Activated naive CD4-positive, alpha-beta T cell treated with anti-CD3 and anti-CD28 coated beads, Interleukin-2, amount 50 U/mL, for 72 hours (primary cell): ENCODE measurements at regions not wholly inside any gene's neighbourhood (a gene's known extent, or its start where the extent isn't known, plus 50 kb on each side); places are given as distances from the start of the nearest gene placed in this dataset.

Experiments used
- ATAC-seq, 2 donors: fragments of 150-1000 bp; cut with Tn5 transposase; 2 replicates each; pipeline ENCODE4 v1.10.0; 2021; ENCODE audit warnings: mild to moderate bottlenecking in 2 of 2, moderate library complexity in 2 of 2
- DNase-seq, 2 donors: peaks; one replicate each; pipeline ENCODE4 v3.0.0; 2021 to 2022; ENCODE audit warnings: low spot score in 2 of 2
- H3K27ac Mint-ChIP-seq, 2 donors: one replicate each; pipeline ENCODE4 v1.8.0; 2022; ENCODE audit warnings: mild to moderate bottlenecking in 2 of 2, mixed read lengths in 2 of 2
- H3K36me3 Mint-ChIP-seq, 2 donors: one replicate each; pipeline ENCODE4 v1.8.0; 2022; ENCODE audit warnings: mixed read lengths in 2 of 2
- H3K9me3 Mint-ChIP-seq, 2 donors: one replicate each; pipeline ENCODE4 v1.8.0; 2022; ENCODE audit warnings: mixed read lengths in 2 of 2

DNA sequence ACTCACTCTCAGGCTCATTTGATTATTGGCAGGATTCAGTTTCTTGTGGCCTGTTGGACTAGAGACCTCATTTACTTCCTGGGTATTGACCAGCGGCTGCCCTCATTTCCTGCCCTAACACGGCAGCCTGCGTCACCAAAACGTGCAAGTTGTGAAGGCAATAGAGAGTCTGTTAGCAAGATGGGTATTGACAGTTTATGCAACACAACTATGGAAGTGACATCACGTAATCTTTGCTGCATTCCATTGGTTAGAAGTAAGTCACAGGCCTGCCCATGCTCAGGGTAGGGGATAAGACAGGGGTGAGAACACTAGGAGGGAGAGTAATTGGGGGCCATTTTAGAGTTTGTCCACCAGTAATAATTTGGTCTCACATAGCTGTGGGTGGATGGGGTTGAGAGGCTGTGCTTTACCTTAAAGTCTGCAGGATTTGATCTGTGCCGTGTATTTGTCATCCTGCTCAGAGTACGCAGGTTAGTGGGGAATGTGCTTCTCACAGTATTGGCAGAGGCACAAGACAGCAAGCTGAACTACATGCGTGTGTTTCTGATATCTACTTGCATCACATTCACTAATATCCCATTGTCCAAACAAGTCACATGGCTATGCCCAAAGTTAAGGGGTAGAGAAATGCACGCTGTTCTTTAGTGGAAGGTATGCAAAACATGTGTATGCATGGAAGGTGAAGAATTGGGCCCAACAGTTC, 83.3 kb downstream of the EDEM1 start:
- Mint-ChIP-seq H3K27ac (no peak overlapping the region), H3K36me3 (no peaks in the 10 kb centered on the region), H3K9me3 (no peaks in the 10 kb centered on the region)
- ATAC-seq (no peak), DNase-seq (no peak)

DNA sequence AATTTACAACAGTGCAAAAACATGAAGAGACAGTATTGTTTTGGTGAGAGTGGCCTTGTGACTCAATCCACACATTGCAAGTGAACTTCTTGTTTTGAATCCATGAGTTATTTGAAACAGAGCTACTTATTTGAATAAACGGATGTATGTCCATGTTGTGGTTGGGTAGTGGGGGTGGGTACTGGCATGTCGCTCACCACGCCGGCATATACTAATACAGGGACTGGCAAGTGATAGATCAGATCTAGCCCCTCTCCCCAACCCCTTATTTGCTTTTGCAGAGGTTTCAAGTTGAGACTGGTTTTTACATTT, 83.8 kb downstream of the EDEM1 start:
- Mint-ChIP-seq H3K9me3 (no peaks in the 10 kb centered on the region), H3K36me3 (no peaks in the 10 kb centered on the region), H3K27ac (no peak overlapping the region)
- peak in 1 of 2 donors; percentile 28 for ATAC-seq
- no peak for DNase-seq

DNA sequence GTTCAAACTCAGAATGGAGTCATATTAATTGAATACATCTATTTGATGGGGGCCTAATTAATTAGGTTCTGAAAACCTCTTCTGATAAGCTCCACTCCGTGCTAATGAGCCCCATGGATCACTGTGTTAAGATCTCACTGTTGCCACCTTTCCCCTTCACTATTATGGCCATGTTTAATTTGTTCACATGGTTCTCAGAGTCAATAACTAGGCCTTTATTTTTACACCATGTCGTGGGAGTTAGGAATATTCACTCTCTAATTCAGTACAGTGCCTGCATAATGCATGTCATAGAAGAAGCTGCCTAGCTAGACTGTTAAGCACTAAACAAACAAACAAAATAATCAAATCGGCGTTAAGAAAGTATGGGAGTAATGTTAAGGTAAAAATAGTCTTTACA, 84.9 kb downstream of the EDEM1 start:
- Mint-ChIP-seq H3K9me3 (no peaks in the 10 kb centered on the region), H3K27ac (no peak overlapping the region), H3K36me3 (no peaks in the 10 kb centered on the region)
- ATAC-seq (no peak), DNase-seq (no peak)

DNA sequence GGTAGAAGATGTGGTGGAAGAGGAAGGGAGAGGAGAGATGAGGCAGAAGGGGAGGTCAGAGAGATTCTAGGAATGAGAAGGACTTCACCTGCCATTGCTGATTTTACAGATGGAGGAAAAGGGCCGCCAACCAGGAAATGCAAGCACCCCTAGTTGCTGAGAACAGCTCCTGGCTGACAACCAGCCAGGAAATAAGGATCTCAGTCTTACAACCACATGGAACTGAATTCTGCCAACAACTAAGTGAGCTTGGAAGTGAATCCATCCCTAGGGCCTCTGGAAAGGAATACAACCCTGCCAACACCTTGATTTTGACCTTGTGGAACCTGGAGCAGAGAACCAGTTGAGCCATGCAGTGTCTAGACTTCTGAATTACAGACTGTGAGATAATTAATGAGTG, 86.6 kb downstream of the EDEM1 start:
- no peaks in the 10 kb centered on the region for H3K9me3 Mint-ChIP-seq
- ATAC-seq (no peak), DNase-seq (no peak)
- peaks cover 0 to under 1% of the 10 kb centered on the region in 2 donors for H3K36me3 Mint-ChIP-seq
- no peak overlapping the region for H3K27ac Mint-ChIP-seq

DNA sequence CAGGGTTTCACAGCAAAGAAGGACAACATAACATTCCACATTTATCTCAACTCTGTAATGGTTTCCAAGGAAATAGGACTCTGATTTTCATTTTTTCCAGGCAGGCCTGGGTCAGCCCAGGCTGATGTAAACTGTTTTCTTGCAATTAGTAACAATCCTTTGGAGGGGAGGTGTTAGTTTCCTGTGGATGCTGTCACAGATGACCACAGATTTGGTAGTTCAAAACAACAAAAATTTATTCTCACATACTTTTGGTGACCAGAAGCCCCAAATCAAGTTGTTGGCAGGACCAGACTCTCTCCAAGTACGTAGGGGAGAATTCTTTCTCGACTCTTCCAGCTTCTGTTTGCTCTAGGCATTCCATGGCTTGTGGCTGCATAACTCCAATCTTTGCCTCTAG, 88.0 kb downstream of the EDEM1 start:
- H3K36me3 Mint-ChIP-seq = peaks cover 0 to 5% of the 10 kb centered on the region in 2 donors
- DNase-seq (no peak), ATAC-seq (no peak)
- H3K27ac Mint-ChIP-seq = no peak overlapping the region
- no peaks in the 10 kb centered on the region for H3K9me3 Mint-ChIP-seq

DNA sequence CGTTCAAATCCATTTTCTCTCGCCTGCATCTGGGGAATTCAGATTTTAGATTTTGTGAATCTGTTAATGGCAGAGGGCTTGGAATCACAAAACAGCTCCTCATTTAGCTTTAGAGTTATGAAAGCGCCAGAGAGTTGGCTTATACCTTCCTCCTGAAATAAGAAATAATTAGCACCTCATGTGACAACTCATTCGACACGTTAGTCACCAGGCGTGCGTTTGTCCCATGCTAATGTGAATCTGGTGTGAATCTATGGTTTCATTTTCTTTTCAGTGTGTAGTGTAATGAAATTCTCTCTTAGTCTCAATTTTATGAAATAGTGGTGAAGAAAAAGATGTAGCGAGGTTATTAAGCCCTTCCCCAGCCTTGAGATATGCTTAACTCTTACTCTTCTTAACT, 89.4 kb downstream of the EDEM1 start:
- no peak overlapping the region for H3K27ac Mint-ChIP-seq
- H3K36me3 Mint-ChIP-seq = peaks cover 0 to 5% of the 10 kb centered on the region in 2 donors
- no peak for DNase-seq
- no peak for ATAC-seq
- peaks cover under 1 to 4% of the 10 kb centered on the region in 2 donors for H3K9me3 Mint-ChIP-seq

DNA sequence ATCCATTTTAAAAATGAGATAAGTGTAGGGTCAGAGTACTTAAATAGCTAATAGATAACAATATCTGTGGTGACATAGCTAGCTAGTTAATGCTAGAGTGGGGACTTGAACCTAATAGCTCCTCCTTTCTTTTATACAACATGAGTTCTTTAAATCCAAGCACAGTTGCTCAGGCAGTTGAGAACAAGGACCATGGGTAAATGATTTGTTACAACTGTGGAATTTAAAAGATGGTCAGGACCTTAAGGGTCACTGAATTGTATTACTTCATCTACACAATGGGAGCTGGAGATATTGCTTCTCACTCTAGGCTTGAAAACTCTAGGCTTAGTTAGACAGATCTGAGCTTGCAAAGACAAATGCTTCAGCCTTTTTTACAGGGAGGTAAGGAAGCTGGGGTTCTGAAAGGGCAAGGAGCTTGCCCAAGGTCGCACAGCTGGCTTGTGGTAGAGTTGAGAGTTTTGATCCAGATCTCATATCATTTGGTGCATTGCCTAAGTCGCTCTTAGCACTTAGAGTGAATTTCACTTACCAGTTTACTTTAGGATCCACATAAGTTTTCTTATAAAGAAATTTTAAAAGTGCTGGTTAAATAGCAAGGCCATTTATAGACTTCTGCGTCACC, 90.2 kb downstream of the EDEM1 start:
- peaks cover 0 to 5% of the 10 kb centered on the region in 2 donors for H3K36me3 Mint-ChIP-seq
- ATAC-seq (no peak), DNase-seq (no peak)
- peaks cover 4 to 5% of the 10 kb centered on the region in 2 donors for H3K9me3 Mint-ChIP-seq
- H3K27ac Mint-ChIP-seq = no peak overlapping the region

DNA sequence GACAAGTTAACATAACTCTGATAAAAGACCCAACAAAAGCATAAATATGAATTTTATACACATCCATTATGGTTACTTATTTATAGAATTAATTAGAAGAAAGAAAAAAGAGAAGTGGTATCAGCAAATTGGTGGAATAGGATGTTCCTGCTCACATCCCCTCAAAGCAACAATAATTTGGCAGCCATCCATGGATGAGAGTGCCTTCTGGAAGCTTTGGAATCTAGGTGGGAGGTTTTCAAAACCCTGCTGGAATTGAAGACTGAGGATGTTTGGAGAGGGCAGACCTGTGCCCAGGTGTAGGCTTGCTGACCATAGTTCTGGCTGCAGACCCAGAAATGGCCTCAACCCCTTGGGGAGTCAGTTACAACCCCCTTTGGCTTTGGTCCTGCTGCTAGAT, 91.2 kb downstream of the EDEM1 start:
- Mint-ChIP-seq H3K27ac (no peak overlapping the region), H3K9me3 (peaks cover 4 to 5% of the 10 kb centered on the region in 2 donors), H3K36me3 (peaks cover 0 to 5% of the 10 kb centered on the region in 2 donors)
- no peak for DNase-seq
- no peak for ATAC-seq

DNA sequence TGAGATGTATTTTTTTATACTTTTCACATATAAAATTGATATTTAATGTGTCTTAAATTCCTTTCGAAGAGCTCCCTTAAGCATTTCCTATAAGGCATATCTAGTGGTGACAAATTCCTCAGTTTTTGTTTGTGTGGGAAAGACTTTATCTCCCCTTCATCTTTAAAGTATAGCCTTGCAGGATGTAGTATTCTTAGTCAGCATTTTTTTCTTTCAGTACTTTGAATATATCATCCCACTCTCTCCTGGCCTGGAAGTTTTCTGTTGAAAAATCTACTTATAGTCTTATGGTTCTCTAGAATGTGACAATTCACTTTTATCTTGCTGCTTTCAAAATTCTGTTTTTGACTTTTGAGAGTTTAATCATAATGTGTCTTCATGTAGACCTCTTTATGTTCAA, 95.2 kb downstream of the EDEM1 start:
- no peak for ATAC-seq
- H3K9me3 Mint-ChIP-seq = peaks cover 8 to 12% of the 10 kb centered on the region in 2 donors
- no peak for DNase-seq
- no peak overlapping the region for H3K27ac Mint-ChIP-seq
- peaks cover under 1 to 5% of the 10 kb centered on the region in 2 donors for H3K36me3 Mint-ChIP-seq

DNA sequence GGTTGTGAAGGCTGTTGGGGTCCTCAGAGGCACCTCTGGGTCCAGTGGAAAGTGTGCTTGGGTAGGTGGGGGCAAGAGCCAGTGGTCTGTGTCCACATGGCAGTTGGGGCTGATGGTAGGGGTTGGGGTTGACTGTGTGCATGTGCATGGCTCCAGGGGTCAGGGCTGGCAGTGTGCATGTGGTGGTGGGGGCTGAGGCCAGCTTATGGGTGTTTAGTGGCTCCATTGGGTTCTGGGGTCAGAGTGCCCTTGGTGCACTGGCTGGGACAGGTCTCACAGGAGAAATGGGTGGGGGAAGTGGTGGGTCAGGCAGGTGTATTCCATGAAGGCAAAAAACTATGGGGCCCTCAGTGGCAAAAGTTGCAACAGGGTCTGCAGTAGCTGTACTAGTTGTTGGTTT, 97.9 kb downstream of the EDEM1 start:
- H3K27ac Mint-ChIP-seq = peak overlapping the region in 1 of 2 donors; percentile 52
- DNase-seq (no peak), ATAC-seq (no peak)
- peaks cover 8 to 23% of the 10 kb centered on the region in 2 donors for H3K9me3 Mint-ChIP-seq
- peaks cover 0 to 13% of the 10 kb centered on the region in 2 donors for H3K36me3 Mint-ChIP-seq

DNA sequence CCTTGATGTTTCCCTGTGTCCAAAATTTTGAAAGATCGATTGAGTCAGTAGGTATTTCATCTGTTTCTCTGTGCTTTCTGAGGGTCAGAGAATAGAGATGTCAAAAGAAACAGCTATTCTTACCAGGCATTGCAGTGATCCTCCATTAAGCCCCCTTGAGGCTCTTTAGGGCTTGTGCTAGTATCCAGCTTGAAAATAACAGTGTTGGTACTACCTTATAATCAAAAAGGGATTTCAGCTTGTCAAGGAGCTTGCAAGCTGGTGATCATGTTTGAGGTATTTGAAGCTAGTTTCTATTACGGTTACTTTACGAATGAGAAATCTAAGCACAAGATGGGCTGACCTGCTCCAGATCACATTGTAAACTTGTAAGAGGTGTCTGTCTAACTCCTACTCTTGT, 103.4 kb downstream of the EDEM1 start:
- DNase-seq = no peak
- Mint-ChIP-seq H3K9me3 (peaks cover 0 to 16% of the 10 kb centered on the region in 2 donors), H3K36me3 (peaks cover 0 to 13% of the 10 kb centered on the region in 2 donors), H3K27ac (no peak overlapping the region)
- ATAC-seq = no peak

DNA sequence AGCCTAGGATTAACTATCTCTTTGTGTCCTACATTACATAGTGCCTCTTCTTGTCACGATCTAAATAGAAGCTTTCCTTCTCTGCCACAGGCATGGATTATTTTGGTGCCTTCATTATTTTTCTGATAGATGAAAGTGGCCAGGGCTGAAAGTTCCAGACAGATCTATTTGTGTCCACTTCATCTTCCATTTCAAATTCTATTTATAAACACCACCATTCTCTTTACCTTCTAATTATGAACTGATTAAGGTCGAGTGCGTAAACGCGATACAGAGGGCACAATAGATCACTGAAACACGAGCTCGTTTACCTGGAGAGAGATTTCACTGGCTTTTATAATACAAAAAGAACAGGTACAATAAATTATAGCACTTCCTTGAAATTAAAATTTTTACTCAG, 105.0 kb downstream of the EDEM1 start:
- peaks cover 0 to 16% of the 10 kb centered on the region in 2 donors for H3K9me3 Mint-ChIP-seq
- DNase-seq (no peak), ATAC-seq (no peak)
- H3K36me3 Mint-ChIP-seq = peaks cover 0 to 13% of the 10 kb centered on the region in 2 donors
- no peak overlapping the region for H3K27ac Mint-ChIP-seq

DNA sequence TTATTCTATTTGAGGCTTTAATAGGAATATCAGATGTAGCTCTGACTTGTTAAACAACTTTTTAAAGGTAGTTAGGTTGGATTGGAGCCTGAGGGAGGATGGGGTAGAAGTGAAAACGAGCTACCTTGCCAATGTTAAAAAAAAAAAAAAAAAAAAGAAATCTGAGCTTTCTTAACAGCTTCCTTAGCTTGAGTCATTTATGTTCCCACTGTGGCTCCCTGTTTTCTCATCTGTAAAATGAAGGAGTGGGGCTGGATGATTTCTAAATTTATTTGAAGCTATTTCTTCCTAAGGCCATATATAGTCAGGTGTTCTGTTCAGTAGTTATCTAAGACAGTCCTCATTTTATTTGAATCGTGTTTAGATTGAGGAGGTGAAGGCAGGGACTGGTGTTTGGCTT, 105.7 kb downstream of the EDEM1 start:
- ATAC-seq (no peak), DNase-seq (no peak)
- Mint-ChIP-seq H3K27ac (no peak overlapping the region), H3K36me3 (peaks cover 0 to 7% of the 10 kb centered on the region in 2 donors), H3K9me3 (peaks cover 0 to 10% of the 10 kb centered on the region in 2 donors)

DNA sequence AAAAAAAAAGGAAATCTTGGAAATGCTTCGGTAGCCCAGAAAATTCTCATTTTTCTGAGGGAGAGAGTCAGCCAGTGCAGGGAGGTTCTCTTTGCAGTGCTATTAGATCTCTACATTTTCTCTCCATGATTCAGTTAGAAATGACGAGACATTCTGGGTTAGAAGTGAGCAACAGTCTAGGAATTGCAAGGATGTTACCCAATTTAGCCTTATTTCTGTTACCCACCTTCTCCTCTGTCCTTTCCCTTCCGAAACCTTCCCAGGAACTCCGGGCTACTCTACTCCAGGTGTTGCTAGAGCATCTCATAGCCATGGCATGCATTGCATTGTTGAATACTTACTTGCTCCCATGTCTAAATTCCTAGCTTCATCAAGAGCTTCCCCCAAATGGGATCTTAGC, 106.8 kb downstream of the EDEM1 start:
- H3K36me3 Mint-ChIP-seq = no peaks in the 10 kb centered on the region
- ATAC-seq = no peak
- no peak overlapping the region for H3K27ac Mint-ChIP-seq
- DNase-seq = no peak
- H3K9me3 Mint-ChIP-seq = peaks cover 0 to 5% of the 10 kb centered on the region in 2 donors

DNA sequence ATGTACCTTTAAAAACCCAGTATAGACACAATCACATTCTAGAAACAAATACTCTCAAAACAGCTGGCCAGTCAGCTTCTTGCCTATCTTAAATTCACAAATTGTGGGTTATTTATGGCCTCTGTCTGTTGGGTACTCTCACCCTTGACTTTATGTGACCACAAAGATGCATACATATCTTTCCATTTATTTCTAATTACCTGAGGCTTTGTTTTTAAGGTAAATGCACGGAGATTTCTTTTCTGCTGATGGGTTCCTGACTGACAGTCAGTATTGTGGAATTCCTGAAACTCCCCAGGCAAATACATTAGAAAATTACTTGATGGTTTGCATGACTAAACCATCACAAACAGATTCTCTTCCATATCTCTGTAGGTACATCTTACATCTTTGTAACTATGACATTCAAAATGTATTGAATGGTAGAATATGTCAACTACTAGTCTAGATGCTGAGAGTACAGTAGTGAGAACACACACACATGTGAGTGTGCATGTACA, 107.7 kb downstream of the EDEM1 start:
- DNase-seq (no peak), ATAC-seq (no peak)
- Mint-ChIP-seq H3K9me3 (peaks cover 0 to 5% of the 10 kb centered on the region in 2 donors), H3K27ac (no peak overlapping the region), H3K36me3 (no peaks in the 10 kb centered on the region)

DNA sequence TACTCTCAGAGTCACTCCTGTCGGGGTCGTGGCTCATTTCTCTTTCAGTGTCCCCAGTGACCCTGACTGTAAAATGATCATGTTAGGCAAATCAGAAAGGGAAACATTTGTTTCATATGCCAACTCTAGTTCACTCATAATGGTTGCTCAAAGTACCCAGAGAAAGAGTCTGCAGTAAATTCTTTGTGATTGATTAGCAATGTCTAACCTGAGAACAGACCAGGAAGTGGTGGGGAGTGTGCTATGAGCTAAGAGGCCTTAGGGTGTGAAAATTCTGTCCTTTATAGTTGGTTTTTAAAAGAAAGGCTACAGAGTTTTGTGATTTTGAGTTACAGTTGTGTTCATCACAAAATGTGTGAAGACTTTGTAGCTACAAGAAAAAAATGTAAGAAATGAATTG, 108.9 kb downstream of the EDEM1 start:
- DNase-seq = no peak
- H3K27ac Mint-ChIP-seq = no peak overlapping the region
- H3K9me3 Mint-ChIP-seq = peaks cover 0 to 5% of the 10 kb centered on the region in 2 donors
- no peaks in the 10 kb centered on the region for H3K36me3 Mint-ChIP-seq
- ATAC-seq = peak; percentile 39 to 72

DNA sequence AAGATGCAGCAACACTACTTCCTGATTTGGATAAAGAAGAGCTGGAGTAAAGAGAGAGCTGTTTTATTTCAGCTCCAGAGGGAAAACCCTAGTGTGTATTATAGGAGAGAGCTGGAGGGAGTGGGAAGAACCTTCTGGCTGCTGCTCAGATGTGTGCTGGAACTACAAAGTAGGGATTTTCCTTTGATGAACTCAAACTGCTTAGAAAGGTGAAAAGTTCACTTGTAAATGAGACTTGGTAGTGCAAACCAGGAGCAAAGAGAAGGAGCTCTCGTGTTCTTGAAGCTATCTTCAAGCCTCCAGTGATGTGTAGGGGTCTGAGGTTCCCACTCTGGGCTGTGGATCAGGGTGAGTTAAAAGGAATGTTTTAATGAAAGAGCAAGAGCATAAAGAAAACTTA, 110.4 kb downstream of the EDEM1 start:
- no peak for DNase-seq
- ATAC-seq = no peak
- Mint-ChIP-seq H3K27ac (peak overlapping the region in 1 of 2 donors; percentile 38), H3K36me3 (no peaks in the 10 kb centered on the region), H3K9me3 (peaks cover 0 to 5% of the 10 kb centered on the region in 2 donors)

DNA sequence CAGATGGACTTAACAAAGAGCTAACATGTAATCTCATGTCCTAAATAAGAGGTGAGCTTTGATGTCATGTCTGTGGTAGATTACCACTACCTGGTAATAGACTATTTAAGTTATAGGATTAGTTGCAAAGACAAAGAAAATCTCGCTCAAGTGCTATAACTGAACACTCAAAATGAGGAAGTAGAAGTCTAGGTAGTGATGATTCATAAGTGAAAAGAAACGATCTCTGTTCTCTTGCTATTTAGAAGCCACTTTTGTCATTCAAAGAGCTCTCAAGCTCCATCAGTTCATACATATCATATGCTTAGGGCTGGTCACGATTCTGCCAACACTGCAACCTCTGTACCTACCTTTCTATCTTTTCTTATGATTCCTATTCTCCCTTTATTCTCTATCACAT, 110.9 kb downstream of the EDEM1 start:
- H3K36me3 Mint-ChIP-seq = no peaks in the 10 kb centered on the region
- DNase-seq (no peak), ATAC-seq (peak; percentile 39 to 77)
- H3K9me3 Mint-ChIP-seq = peaks cover 0 to 5% of the 10 kb centered on the region in 2 donors
- no peak overlapping the region for H3K27ac Mint-ChIP-seq
